Pancreas (tissue), 10 donors: ENCODE measurements at regions not wholly inside any gene's neighbourhood (a gene's known extent, or its start where the extent isn't known, plus 50 kb on each side); places are given as distances from the start of the nearest gene placed in this dataset.
A peak's percentile ranks its signal among the peaks of the same experiment; 100 is the strongest.

Experiments
- ATAC-seq, 4 donors: fragments of 200-7000 bp; cut with Tn5 transposase; one replicate each; pipeline versions ENCODE4 v1.8.0 to v1.9.1; 2020; ENCODE audit warnings: mild to moderate bottlenecking in 4 of 4, moderate library complexity in 4 of 4
- DNase-seq, 6 donors: peaks; one replicate each; pipeline ENCODE4 v3.0.0-alpha.2; 2020
- FAIRE-seq: peaks from 2 replicates; lab custom pipeline; 2012; peaks lifted over from hg19 to GRCh38; lab: Jason Lieb, UNC
- H3K27ac ChIP-seq, 4 donors: fragments of 200-600 bp; sonication (generic); 1 replicate in 3 of 4; 2 replicates in 1 of 4; pipeline versions ENCODE4 v1.5.0 to v1.8.0; 2020
- H3K27me3 ChIP-seq, 4 donors: fragments of 200-600 bp; one replicate each; pipeline ENCODE4 v1.8.0; 2021
- H3K36me3 ChIP-seq, 3 donors: fragments of 200-600 bp; sonication (generic) in 1 of 3; one replicate each; pipeline versions ENCODE4 v1.5.0 to v1.8.0; 2020 to 2021
- H3K4me1 ChIP-seq, 3 donors: fragments of 200-600 bp; one replicate each; pipeline ENCODE4 v1.8.0; 2021
- H3K4me3 ChIP-seq, 4 donors: fragments of 200-600 bp; sonication (generic) in 2 of 4; one replicate each; pipeline versions ENCODE4 v1.5.0 to v1.8.0; 2020 to 2021
- H3K9me3 ChIP-seq, 4 donors: fragments of 200-600 bp; one replicate each; pipeline ENCODE4 v1.8.0; 2021
- WGBS, 2 donors: extraction: QIAGEN DNeasy Blood & Tissue Kit; methylation state at CpG; one replicate each; pipeline ENCODE4 v1.1.7; 2013; 5-methylcytosine and 5-hydroxymethylcytosine counted together
- intact Hi-C, 3 donors: fragments of 100-400 bp; cut with DNase I; formaldehyde crosslinking; loops; one replicate each; pipeline versions ENCODE4 v1.11.1 to v1.14.2; 2022
- TF ChIP-seq, protein P1 (sequence below), 4 donors: fragments of 200-600 bp; sonication (generic) in 3 of 4; IDR thresholded peaks; one replicate each; pipeline versions ENCODE4 v1.5.0 to v1.8.0; 2021; ENCODE audit warnings: antibody characterized with exemption in 4 of 4
- donor health status: healthy with polysubstance abuse.
- donor health status: DM: no; HTN: no; CAD: no; lungs with moderate emphysema.
- donor health status: DM: no; HTN: no; CAD: no.
- donor health status: control.
- donor health status: control.
- donor health status: Bipolar disorder and iron deficiency.
- donor health status: DM: yes; HTN: yes; CAD: no.
- donor health status: DM: no; HTN: no; CAD: no.
- donor health status: DM: no; HTN: no; CAD: no.
- donor health status: DM: yes; HTN: yes; CAD: no.

DNA sequence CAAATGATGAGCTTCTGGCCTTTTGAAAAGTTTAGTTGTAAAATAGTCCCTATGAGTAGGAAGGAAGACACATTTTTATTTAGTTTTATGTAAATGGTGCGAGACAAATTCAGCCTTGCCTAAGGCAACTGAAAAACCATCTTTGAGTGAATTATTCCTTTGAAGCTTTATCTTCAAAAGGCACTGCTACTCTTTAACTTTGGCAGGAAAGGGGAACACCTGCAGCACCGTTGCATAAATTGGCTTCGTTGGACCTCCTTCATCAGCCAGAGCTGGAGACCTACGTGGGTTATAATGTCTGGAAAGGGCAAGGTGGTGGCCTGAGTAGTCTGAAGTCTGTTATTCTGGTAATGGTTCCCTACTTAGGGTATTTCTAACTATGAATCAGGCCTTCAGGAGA, 373.5 kb downstream of the KCNJ2 start:
- no peak overlapping the region for H3K4me3 ChIP-seq
- H3K36me3 ChIP-seq = no peaks in the 10 kb centered on the region
- TF ChIP-seq, protein P1, sequence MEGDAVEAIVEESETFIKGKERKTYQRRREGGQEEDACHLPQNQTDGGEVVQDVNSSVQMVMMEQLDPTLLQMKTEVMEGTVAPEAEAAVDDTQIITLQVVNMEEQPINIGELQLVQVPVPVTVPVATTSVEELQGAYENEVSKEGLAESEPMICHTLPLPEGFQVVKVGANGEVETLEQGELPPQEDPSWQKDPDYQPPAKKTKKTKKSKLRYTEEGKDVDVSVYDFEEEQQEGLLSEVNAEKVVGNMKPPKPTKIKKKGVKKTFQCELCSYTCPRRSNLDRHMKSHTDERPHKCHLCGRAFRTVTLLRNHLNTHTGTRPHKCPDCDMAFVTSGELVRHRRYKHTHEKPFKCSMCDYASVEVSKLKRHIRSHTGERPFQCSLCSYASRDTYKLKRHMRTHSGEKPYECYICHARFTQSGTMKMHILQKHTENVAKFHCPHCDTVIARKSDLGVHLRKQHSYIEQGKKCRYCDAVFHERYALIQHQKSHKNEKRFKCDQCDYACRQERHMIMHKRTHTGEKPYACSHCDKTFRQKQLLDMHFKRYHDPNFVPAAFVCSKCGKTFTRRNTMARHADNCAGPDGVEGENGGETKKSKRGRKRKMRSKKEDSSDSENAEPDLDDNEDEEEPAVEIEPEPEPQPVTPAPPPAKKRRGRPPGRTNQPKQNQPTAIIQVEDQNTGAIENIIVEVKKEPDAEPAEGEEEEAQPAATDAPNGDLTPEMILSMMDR (IDR thresholded peaks at IDR 0.05) = no peak
- no peak for ATAC-seq
- no peak for DNase-seq
- WGBS, 2 donors = 56 to 60% methylated on average over 4 of the region's 4 CpGs
- intact Hi-C loops = no loop called here
- no peaks in the 10 kb centered on the region for H3K9me3 ChIP-seq
- H3K4me1 ChIP-seq = no peaks in the 10 kb centered on the region
- H3K27me3 ChIP-seq = no peaks in the 10 kb centered on the region
- no peak for FAIRE-seq
- no peak overlapping the region for H3K27ac ChIP-seq

DNA sequence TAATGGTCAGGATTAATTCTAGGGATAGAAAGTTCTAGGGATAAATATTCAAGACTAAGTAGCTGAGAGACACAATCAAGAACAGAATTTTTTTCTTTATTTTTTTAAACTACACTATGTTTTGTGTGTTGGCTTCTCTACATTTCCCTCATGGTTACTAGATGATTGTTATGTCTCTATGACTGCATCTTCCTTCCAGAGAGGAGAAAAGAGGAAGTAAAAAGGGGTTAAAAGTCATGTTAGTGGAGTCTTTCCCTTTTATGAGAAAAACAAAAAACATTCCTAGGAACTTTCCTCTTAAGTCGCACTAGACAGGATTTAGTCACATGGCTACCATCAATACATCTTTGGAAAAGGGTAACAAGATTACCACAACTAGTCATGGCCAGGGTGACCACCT, 375.0 kb downstream of the KCNJ2 start:
- DNase-seq = no peak
- WGBS, 2 donors = 86 to 93% methylated on average over 1 of the region's 1 CpG

DNA sequence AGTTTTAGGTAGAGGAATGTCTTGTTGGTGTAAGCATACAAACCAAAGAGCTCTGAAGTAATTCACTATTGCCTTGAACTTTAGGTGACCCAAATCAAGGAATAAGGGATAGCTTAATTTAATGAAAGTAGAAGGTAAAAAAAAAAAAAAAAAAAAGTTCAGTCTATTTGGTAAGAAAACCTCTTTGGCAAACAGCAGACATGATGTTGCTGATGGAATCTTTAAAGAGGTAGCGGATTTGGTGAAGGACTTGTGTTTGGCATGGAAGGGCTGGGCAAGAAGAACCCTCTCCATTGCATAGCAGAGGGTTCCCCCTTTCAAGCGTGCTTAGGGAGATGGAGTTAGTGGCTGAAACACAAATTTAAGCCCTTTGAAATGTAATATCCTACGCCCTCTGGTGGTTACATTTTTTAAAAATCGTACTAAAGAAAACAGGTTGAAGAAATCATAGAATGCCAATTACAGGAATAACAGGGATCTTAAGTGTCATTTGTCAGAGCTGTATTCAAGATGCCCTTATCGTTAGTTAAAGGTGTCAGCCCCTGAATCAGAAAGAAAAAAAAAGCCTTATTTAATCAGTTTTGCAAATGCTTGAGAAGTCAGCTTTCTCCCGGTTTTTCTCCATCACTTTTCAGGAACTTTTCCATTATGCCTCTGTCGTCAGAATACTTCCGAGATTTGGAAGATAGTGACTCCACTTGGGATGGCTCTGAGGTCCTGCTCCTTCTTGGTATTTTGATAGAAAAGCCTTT, 383.1 kb downstream of the KCNJ2 start:
- no peaks in the 10 kb centered on the region for H3K36me3 ChIP-seq
- ATAC-seq = peak in 3 of 4 donors; percentile 60 to 77 (median 69)
- H3K27ac ChIP-seq = no peak overlapping the region
- H3K27me3 ChIP-seq = no peaks in the 10 kb centered on the region
- no peaks in the 10 kb centered on the region for H3K9me3 ChIP-seq
- TF ChIP-seq, protein P1 (IDR thresholded peaks at IDR 0.05) = peak; percentile 9 to 49 (median 31)
- H3K4me3 ChIP-seq = no peak overlapping the region
- DNase-seq = no peak
- intact Hi-C loops = loop anchor here in 2 of 3 donors (5.0 to 10.0 kb wide), 2 partner anchors 388 to 985 kb away; partner anchors contain the start of gene KCNJ2 (in 1 of the 2)
- no peaks in the 10 kb centered on the region for H3K4me1 ChIP-seq
- 16 to 19% methylated on average over 8 of the region's 8 CpGs for WGBS, 2 donors
- FAIRE-seq = peak; percentile 41

More for the DNA sequence above, 375.0 kb downstream of the KCNJ2 start:
- TF ChIP-seq, protein P1 (IDR thresholded peaks at IDR 0.05) = no peak
- no peak overlapping the region for H3K27ac ChIP-seq
- H3K9me3 ChIP-seq = no peaks in the 10 kb centered on the region
- intact Hi-C loops = no loop called here
- FAIRE-seq (no peak), ATAC-seq (no peak)
- no peaks in the 10 kb centered on the region for H3K36me3 ChIP-seq
- H3K4me3 ChIP-seq = no peak overlapping the region
- H3K4me1 ChIP-seq = no peaks in the 10 kb centered on the region
- H3K27me3 ChIP-seq = no peaks in the 10 kb centered on the region

DNA sequence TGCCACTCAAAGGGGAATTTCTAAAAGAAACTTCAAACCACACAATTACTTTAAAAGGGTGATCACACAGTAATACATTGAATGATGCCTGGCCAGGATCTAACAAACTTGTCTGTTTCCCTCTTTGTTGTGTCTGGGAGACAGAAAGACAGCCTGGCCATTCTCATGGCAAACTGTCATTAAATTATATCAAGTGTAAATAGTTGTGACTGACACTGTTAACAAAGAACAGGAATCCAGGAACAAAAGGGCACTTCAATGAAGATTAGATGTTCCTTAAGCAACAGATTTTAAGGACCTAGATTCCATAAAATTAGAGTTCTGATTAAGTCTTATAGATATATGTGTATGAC, 383.6 kb downstream of the KCNJ2 start:
- intact Hi-C loops = loop anchor here in 2 of 3 donors (5.0 to 10.0 kb wide), 2 partner anchors 388 to 986 kb away; partner anchors contain the start of gene KCNJ2 (in 1 of the 2)
- DNase-seq = no peak
- H3K9me3 ChIP-seq = no peaks in the 10 kb centered on the region
- no peak for ATAC-seq
- no peaks in the 10 kb centered on the region for H3K4me1 ChIP-seq
- H3K27me3 ChIP-seq = no peaks in the 10 kb centered on the region
- H3K36me3 ChIP-seq = no peaks in the 10 kb centered on the region
- no peak overlapping the region for H3K27ac ChIP-seq
- H3K4me3 ChIP-seq = no peak overlapping the region
- TF ChIP-seq, protein P1 (IDR thresholded peaks at IDR 0.05) = no peak
- no peak for FAIRE-seq

DNA sequence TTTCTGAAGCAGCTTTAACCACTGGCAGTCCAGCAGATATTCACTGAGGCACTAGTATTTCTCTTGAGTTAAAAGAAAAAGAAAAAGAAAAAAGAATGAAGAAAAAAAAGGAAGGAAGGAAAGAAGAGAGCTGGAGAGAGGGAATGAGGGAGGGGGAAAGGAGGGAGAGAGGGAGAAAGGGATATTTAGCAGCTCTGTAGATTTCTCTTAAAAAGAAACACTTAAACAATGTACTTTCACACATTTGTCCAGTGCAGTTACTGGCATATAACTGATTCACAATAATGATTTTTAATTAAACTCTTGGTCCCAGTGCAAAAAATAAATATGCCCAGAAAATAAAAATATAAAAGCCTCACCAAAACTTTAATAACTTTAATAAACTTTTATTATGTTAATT, 386.4 kb downstream of the KCNJ2 start:
- no peak overlapping the region for H3K27ac ChIP-seq
- intact Hi-C loops = loop anchor here in 1 of 3 donors (10.0 kb wide), 1 partner anchor 391 kb away; the partner anchor contains the start of gene KCNJ2
- no peak for ATAC-seq
- no peaks in the 10 kb centered on the region for H3K4me1 ChIP-seq
- no peak overlapping the region for H3K4me3 ChIP-seq
- H3K36me3 ChIP-seq = no peaks in the 10 kb centered on the region
- no peaks in the 10 kb centered on the region for H3K9me3 ChIP-seq
- H3K27me3 ChIP-seq = no peaks in the 10 kb centered on the region
- FAIRE-seq = no peak
- DNase-seq = no peak
- TF ChIP-seq, protein P1 (IDR thresholded peaks at IDR 0.05) = no peak
